Activated CD4-positive, alpha-beta T cell treated with anti-CD3 and anti-CD28 coated beads, Interleukin-2, amount 10 ng/mL, durations not matched to agents 7 days and 5 days (primary cell): ENCODE measurements at regions not wholly inside any gene's neighbourhood (a gene's known extent, or its start where the extent isn't known, plus 50 kb on each side); places are given as distances from the start of the nearest gene placed in this dataset.
"Not testable (repeated sequence)": the region's sequence is repeated elsewhere in the genome, so short reads cannot be mapped to it uniquely, and the experiment has no call there.

Experiments used
- CTCF ChIA-PET: fragments of 350-600 bp; sonication (Branson Sonifier 250); formaldehyde crosslinking; loops from one replicate; lab custom pipeline; 2021; ENCODE audit warnings: antibody characterized with exemption; lab: Charles Lee
- POLR2A ChIA-PET: fragments of 350-600 bp; sonication (Branson Sonifier 250); formaldehyde crosslinking; loops from one replicate; lab custom pipeline; 2021; ENCODE audit warnings: antibody characterized with exemption; lab: Charles Lee
- DNase-seq: peaks from one replicate; pipeline ENCODE4 v3.0.0-alpha.2; 2020
- H3K27ac Mint-ChIP-seq: one replicate; pipeline ENCODE4 v1.8.0; 2021; ENCODE audit warnings: mild to moderate bottlenecking, moderate library complexity, mixed read lengths
- H3K27me3 Mint-ChIP-seq: one replicate; pipeline ENCODE4 v1.8.0; 2021; ENCODE audit warnings: mixed read lengths
- H3K36me3 Mint-ChIP-seq: one replicate; pipeline ENCODE4 v1.8.0; 2021; ENCODE audit warnings: low read depth, mixed read lengths
- H3K4me1 Mint-ChIP-seq: one replicate; pipeline ENCODE4 v1.8.0; 2021; ENCODE audit warnings: mixed read lengths
- H3K4me3 Mint-ChIP-seq: one replicate; pipeline ENCODE4 v1.8.0; 2021; ENCODE audit warnings: mild to moderate bottlenecking, moderate library complexity, mixed read lengths
- H3K9me3 Mint-ChIP-seq: one replicate; pipeline ENCODE4 v1.8.0; 2021; ENCODE audit warnings: mixed read lengths

- Mint-ChIP-seq H3K36me3 (no peaks in the 10 kb centered on the region), H3K9me3 (no peaks in the 10 kb centered on the region), H3K27me3 (no peaks in the 10 kb centered on the region), H3K27ac (no peak overlapping the region), H3K4me3 (no peak overlapping the region), H3K4me1 (no peaks in the 10 kb centered on the region)
- no peak for DNase-seq
- ChIA-PET POLR2A (no interaction called here), CTCF (no interaction called here)
Measured at GRCh38 chr4:59695355-59696053, 1504.6 kb upstream of the ADGRL3 start.

GRCh38 chr4:59698041-59698440 lies 1502.1 kb upstream of the ADGRL3 start:
- H3K27me3 Mint-ChIP-seq = no peaks in the 10 kb centered on the region
- H3K4me1 Mint-ChIP-seq = no peaks in the 10 kb centered on the region
- H3K27ac Mint-ChIP-seq = no peak overlapping the region
- no peaks in the 10 kb centered on the region for H3K9me3 Mint-ChIP-seq
- ChIA-PET CTCF (no interaction called here), POLR2A (no interaction called here)
- H3K36me3 Mint-ChIP-seq = no peaks in the 10 kb centered on the region
- no peak overlapping the region for H3K4me3 Mint-ChIP-seq
- DNase-seq = no peak

GRCh38 chr4:59700651-59701050 lies 1499.5 kb upstream of the ADGRL3 start:
- no peaks in the 10 kb centered on the region for H3K9me3 Mint-ChIP-seq
- ChIA-PET CTCF (no interaction called here), POLR2A (no interaction called here)
- H3K4me3 Mint-ChIP-seq = no peak overlapping the region
- no peaks in the 10 kb centered on the region for H3K27me3 Mint-ChIP-seq
- DNase-seq = no peak
- no peaks in the 10 kb centered on the region for H3K36me3 Mint-ChIP-seq
- no peak overlapping the region for H3K27ac Mint-ChIP-seq
- no peaks in the 10 kb centered on the region for H3K4me1 Mint-ChIP-seq

- H3K36me3 Mint-ChIP-seq = no peaks in the 10 kb centered on the region
- H3K4me3 Mint-ChIP-seq = no peak overlapping the region
- no peak for DNase-seq
- H3K27me3 Mint-ChIP-seq = no peaks in the 10 kb centered on the region
- H3K4me1 Mint-ChIP-seq = no peaks in the 10 kb centered on the region
- no peaks in the 10 kb centered on the region for H3K9me3 Mint-ChIP-seq
- CTCF ChIA-PET = no interaction called here
- H3K27ac Mint-ChIP-seq = no peak overlapping the region
- POLR2A ChIA-PET = no interaction called here
Measured at GRCh38 chr4:59704616-59705015, 1495.5 kb upstream of the ADGRL3 start.

- no peaks in the 10 kb centered on the region for H3K4me1 Mint-ChIP-seq
- DNase-seq = no peak
- H3K4me3 Mint-ChIP-seq = no peak overlapping the region
- CTCF ChIA-PET = no interaction called here
- H3K36me3 Mint-ChIP-seq = no peaks in the 10 kb centered on the region
- H3K9me3 Mint-ChIP-seq = peaks cover 2% of the 10 kb centered on the region
- H3K27me3 Mint-ChIP-seq = no peaks in the 10 kb centered on the region
- H3K27ac Mint-ChIP-seq = no peak overlapping the region
- POLR2A ChIA-PET = no interaction called here
Measured at GRCh38 chr4:59712470-59712869, 1487.7 kb upstream of the ADGRL3 start.

- CTCF ChIA-PET, H3K27ac Mint-ChIP-seq, H3K27me3 Mint-ChIP-seq, H3K4me3 Mint-ChIP-seq, H3K4me1 Mint-ChIP-seq, POLR2A ChIA-PET, H3K9me3 Mint-ChIP-seq, H3K36me3 Mint-ChIP-seq, DNase-seq: not testable (repeated sequence)
Measured at GRCh38 chr4:59724286-59724685, 1475.8 kb upstream of the ADGRL3 start.

GRCh38 chr4:59727745-59728144 lies 1472.4 kb upstream of the ADGRL3 start:
- H3K27me3 Mint-ChIP-seq = no peaks in the 10 kb centered on the region
- H3K36me3 Mint-ChIP-seq = no peaks in the 10 kb centered on the region
- no peak overlapping the region for H3K4me3 Mint-ChIP-seq
- POLR2A ChIA-PET = no interaction called here
- H3K9me3 Mint-ChIP-seq = no peaks in the 10 kb centered on the region
- CTCF ChIA-PET = no interaction called here
- DNase-seq = no peak
- no peaks in the 10 kb centered on the region for H3K4me1 Mint-ChIP-seq
- no peak overlapping the region for H3K27ac Mint-ChIP-seq

- H3K36me3 Mint-ChIP-seq = no peaks in the 10 kb centered on the region
- DNase-seq = no peak
- H3K4me1 Mint-ChIP-seq = no peaks in the 10 kb centered on the region
- no peaks in the 10 kb centered on the region for H3K27me3 Mint-ChIP-seq
- no peaks in the 10 kb centered on the region for H3K9me3 Mint-ChIP-seq
- CTCF ChIA-PET = no interaction called here
- POLR2A ChIA-PET = no interaction called here
- H3K27ac Mint-ChIP-seq = no peak overlapping the region
- no peak overlapping the region for H3K4me3 Mint-ChIP-seq
Measured at GRCh38 chr4:59728496-59728895, 1471.6 kb upstream of the ADGRL3 start.

- ChIA-PET CTCF (no interaction called here), POLR2A (no interaction called here)
- Mint-ChIP-seq H3K9me3 (no peaks in the 10 kb centered on the region), H3K27ac (no peak overlapping the region), H3K4me3 (no peak overlapping the region), H3K36me3 (no peaks in the 10 kb centered on the region), H3K4me1 (no peaks in the 10 kb centered on the region), H3K27me3 (no peaks in the 10 kb centered on the region)
- DNase-seq = no peak
Measured at GRCh38 chr4:59729321-59729720, 1470.8 kb upstream of the ADGRL3 start.

- Mint-ChIP-seq H3K4me3 (no peak overlapping the region), H3K27ac (no peak overlapping the region), H3K36me3 (no peaks in the 10 kb centered on the region), H3K9me3 (no peaks in the 10 kb centered on the region), H3K27me3 (no peaks in the 10 kb centered on the region), H3K4me1 (no peaks in the 10 kb centered on the region)
- POLR2A ChIA-PET = no interaction called here
- no peak for DNase-seq
- CTCF ChIA-PET = no interaction called here
Measured at GRCh38 chr4:59748433-59748832, 1451.7 kb upstream of the ADGRL3 start.

GRCh38 chr4:59759082-59759825 lies 1440.9 kb upstream of the ADGRL3 start:
- Mint-ChIP-seq H3K36me3 (no peaks in the 10 kb centered on the region), H3K4me1 (no peaks in the 10 kb centered on the region), H3K4me3 (no peak overlapping the region), H3K9me3 (peaks cover 8% of the 10 kb centered on the region), H3K27me3 (no peaks in the 10 kb centered on the region), H3K27ac (no peak overlapping the region)
- CTCF ChIA-PET = no interaction called here
- DNase-seq = no peak
- POLR2A ChIA-PET = no interaction called here

GRCh38 chr4:59762344-59762743 lies 1437.8 kb upstream of the ADGRL3 start:
- POLR2A ChIA-PET = no interaction called here
- H3K4me3 Mint-ChIP-seq = no peak overlapping the region
- no peaks in the 10 kb centered on the region for H3K36me3 Mint-ChIP-seq
- peaks cover 8% of the 10 kb centered on the region for H3K9me3 Mint-ChIP-seq
- no peaks in the 10 kb centered on the region for H3K27me3 Mint-ChIP-seq
- H3K27ac Mint-ChIP-seq = no peak overlapping the region
- DNase-seq = no peak
- no peaks in the 10 kb centered on the region for H3K4me1 Mint-ChIP-seq
- CTCF ChIA-PET = no interaction called here

- H3K9me3 Mint-ChIP-seq = peaks cover 2% of the 10 kb centered on the region
- CTCF ChIA-PET = no interaction called here
- no peak overlapping the region for H3K4me3 Mint-ChIP-seq
- POLR2A ChIA-PET = no interaction called here
- no peak for DNase-seq
- no peak overlapping the region for H3K27ac Mint-ChIP-seq
- no peaks in the 10 kb centered on the region for H3K4me1 Mint-ChIP-seq
- no peaks in the 10 kb centered on the region for H3K27me3 Mint-ChIP-seq
- H3K36me3 Mint-ChIP-seq = no peaks in the 10 kb centered on the region
Measured at GRCh38 chr4:59770601-59771264, 1429.4 kb upstream of the ADGRL3 start.
